ENCODE measurements at regions not wholly inside any gene's neighbourhood (a gene's known extent, or its start where the extent isn't known, plus 50 kb on each side); places are given as distances from the start of the nearest gene placed in this dataset.
"Not testable (repeated sequence)": the region's sequence is repeated elsewhere in the genome, so short reads cannot be mapped to it uniquely, and the experiment has no call there.

GRCh38 chr3:159280386-159281191, 478.7 kb downstream of the MFSD1 start:
- DNase-seq = peak; percentile 94

- no peak for DNase-seq
These were observed 491.6 kb downstream of the MFSD1 start for GRCh38 chr3:159293493-159293892.

GRCh38 chr3:159301961-159302360, 500.1 kb downstream of the MFSD1 start:
- no peak for DNase-seq

GRCh38 chr3:159305017-159305416, 503.2 kb downstream of the MFSD1 start:
- no peak for DNase-seq

GRCh38 chr3:159316706-159317105, 514.9 kb downstream of the MFSD1 start:
- not testable (repeated sequence) for DNase-seq

GRCh38 chr3:159319156-159319555, 517.3 kb downstream of the MFSD1 start:
- DNase-seq = no peak

- DNase-seq = no peak
These were observed 520.6 kb downstream of the MFSD1 start for GRCh38 chr3:159322322-159322939.

- no peak for DNase-seq
These were observed 522.0 kb downstream of the MFSD1 start for GRCh38 chr3:159323848-159324247.

- no peak for DNase-seq
These were observed 525.1 kb downstream of the MFSD1 start for GRCh38 chr3:159326998-159327397.

- no peak for DNase-seq
These were observed 530.8 kb downstream of the MFSD1 start for GRCh38 chr3:159332535-159333099.

- DNase-seq = no peak
These were observed 537.3 kb downstream of the MFSD1 start for GRCh38 chr3:159339131-159339530.

- no peak for DNase-seq
These were observed 539.1 kb downstream of the MFSD1 start for GRCh38 chr3:159340877-159341500.

GRCh38 chr3:159346271-159346903, 544.5 kb downstream of the MFSD1 start:
- no peak for DNase-seq

- DNase-seq = no peak
These were observed 546.6 kb downstream of the MFSD1 start for GRCh38 chr3:159348431-159348830.

GRCh38 chr3:159356606-159357005, 554.8 kb downstream of the MFSD1 start:
- no peak for DNase-seq

- no peak for DNase-seq
These were observed 562.7 kb downstream of the MFSD1 start for GRCh38 chr3:159364511-159364910.

GRCh38 chr3:159366476-159366875, 564.6 kb downstream of the MFSD1 start:
- DNase-seq = no peak

- DNase-seq = no peak
These were observed 570.1 kb downstream of the MFSD1 start for GRCh38 chr3:159371961-159372360.

GRCh38 chr3:159378396-159379194, 576.7 kb downstream of the MFSD1 start:
- DNase-seq = peak; percentile 50

GRCh38 chr3:159380891-159381290, 579.0 kb downstream of the MFSD1 start:
- no peak for DNase-seq

- DNase-seq = no peak
These were observed 588.9 kb downstream of the MFSD1 start for GRCh38 chr3:159390656-159391212.

GRCh38 chr3:159397683-159398082, 591.0 kb upstream of the IL12A start:
- DNase-seq = not testable (repeated sequence)
